ENCODE measurements at regions not wholly inside any gene's neighbourhood (a gene's known extent, or its start where the extent isn't known, plus 50 kb on each side); places are given as distances from the start of the nearest gene placed in this dataset.

DNA sequence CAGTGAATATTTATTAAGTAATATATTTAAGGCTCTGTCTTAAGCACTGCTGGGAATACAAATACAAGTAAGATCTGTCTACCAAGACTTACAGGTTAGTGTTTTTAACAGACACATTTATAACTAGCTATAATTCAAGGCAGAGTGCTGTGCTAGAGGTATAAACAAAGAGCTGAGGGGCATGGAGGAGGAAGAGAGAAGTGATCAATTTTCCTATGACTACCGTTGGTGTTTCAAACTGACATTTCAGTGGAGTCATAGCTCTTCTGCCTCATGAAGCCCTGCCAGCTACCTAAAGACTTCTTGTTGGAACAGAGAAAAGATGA, 79.9 kb downstream of the CYB561 start:
- H3K27me3 ChIP-seq (ENCODE audit: control insufficient read depth in 2 of 2, insufficient read depth in 2 of 2, low read length in 2 of 2): peaks cover 0 to 5% of the 10 kb centered on the region in 2 experiments; a peak in 1 of 5 replicates
- H3K9me1 ChIP-seq (ENCODE audit: control insufficient read depth, insufficient read depth, low read length): no peaks in the 10 kb centered on the region
- TF ChIP-seq RCOR1 (IDR thresholded peaks at IDR 0.05; ENCODE audit: borderline replicate concordance in 1 of 2, low read depth in 2 of 2, low read length in 2 of 2) (no peak), GTF2F1 (IDR thresholded peaks at IDR 0.05; ENCODE audit: low read depth, low read length) (no peak), ZNF395 (CRISPR knock-in tag; IDR thresholded peaks at IDR 0.05) (no peak), KLF6 (CRISPR knock-in tag; IDR thresholded peaks at IDR 0.05; ENCODE audit: borderline replicate concordance) (no peak), FOXJ2 (tag; IDR thresholded peaks at IDR 0.05) (no peak), TSC22D4 (tag; IDR thresholded peaks at IDR 0.05) (no peak), E2F1 (CRISPR knock-in tag; IDR thresholded peaks at IDR 0.05) (no peak), ARNT (IDR thresholded peaks at IDR 0.05) (no peak), ZNF134 (CRISPR knock-in tag; conservative IDR thresholded peaks at IDR 0.05) (no peak), FOS (IDR thresholded peaks at IDR 0.05; ENCODE audit: extremely low read depth, insufficient read length) (no peak), FOXA3 (CRISPR knock-in tag; conservative IDR thresholded peaks at IDR 0.05 in 1 of 2, IDR thresholded peaks at IDR 0.05 in 1 of 2) (no peak), NFRKB (IDR thresholded peaks at IDR 0.05; ENCODE audit: low read depth) (no peak), TOE1 (IDR thresholded peaks at IDR 0.05; ENCODE audit: borderline replicate concordance) (no peak), TOE1 (CRISPR knock-in tag; IDR thresholded peaks at IDR 0.05; ENCODE audit: borderline replicate concordance, low read depth) (no peak), BRF1 (IDR thresholded peaks at IDR 0.05; ENCODE audit: borderline replicate concordance, extremely low read depth, insufficient read length) (no peak), GTF2A2 (tag; IDR thresholded peaks at IDR 0.05) (no peak)
- TF ChIP-seq, protein P1, sequence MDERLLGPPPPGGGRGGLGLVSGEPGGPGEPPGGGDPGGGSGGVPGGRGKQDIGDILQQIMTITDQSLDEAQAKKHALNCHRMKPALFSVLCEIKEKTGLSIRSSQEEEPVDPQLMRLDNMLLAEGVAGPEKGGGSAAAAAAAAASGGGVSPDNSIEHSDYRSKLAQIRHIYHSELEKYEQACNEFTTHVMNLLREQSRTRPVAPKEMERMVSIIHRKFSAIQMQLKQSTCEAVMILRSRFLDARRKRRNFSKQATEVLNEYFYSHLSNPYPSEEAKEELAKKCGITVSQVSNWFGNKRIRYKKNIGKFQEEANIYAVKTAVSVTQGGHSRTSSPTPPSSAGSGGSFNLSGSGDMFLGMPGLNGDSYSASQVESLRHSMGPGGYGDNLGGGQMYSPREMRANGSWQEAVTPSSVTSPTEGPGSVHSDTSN (CRISPR knock-in tag; IDR thresholded peaks at IDR 0.05; ENCODE audit: low read depth): no peak
- TF ChIP-seq, protein P1 (tag; conservative IDR thresholded peaks at IDR 0.05; ENCODE audit: low read depth): no peak
- TF ChIP-seq, protein P2, sequence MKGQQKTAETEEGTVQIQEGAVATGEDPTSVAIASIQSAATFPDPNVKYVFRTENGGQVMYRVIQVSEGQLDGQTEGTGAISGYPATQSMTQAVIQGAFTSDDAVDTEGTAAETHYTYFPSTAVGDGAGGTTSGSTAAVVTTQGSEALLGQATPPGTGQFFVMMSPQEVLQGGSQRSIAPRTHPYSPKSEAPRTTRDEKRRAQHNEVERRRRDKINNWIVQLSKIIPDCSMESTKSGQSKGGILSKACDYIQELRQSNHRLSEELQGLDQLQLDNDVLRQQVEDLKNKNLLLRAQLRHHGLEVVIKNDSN (CRISPR knock-in tag; IDR thresholded peaks at IDR 0.05): no peak
- ChIA-PET CTCF (ENCODE audit: low intra/inter-chr PET ratio) (no interaction called here), POLR2A (interaction anchor here (0.5 to 1.4 kb wide), 5 partner anchors 9 to 455 kb away, joined by 3 to 6 read pairs (median 3); no protein-coding TSS in a partner anchor)
- H3K36me3 ChIP-seq (ENCODE audit: control insufficient read depth, insufficient read depth, low read length): no peaks in the 10 kb centered on the region
- intact Hi-C loops (cut with micrococcal nuclease): no loop called here
- DNase-seq (ENCODE audit: extremely low read depth in 1 of 4, low spot score in 3 of 4) (no peak), FAIRE-seq (no peak), ATAC-seq (no peak)
- no peak overlapping the region for H3K9ac ChIP-seq (ENCODE audit: insufficient read depth in 1 of 2, low read depth in 2 of 2, low read length in 2 of 2)
- WGBS (ENCODE audit: insufficient coverage, low coverage, missing lambda C conversion rate): 0% methylated on average over 1 of the region's 1 CpG
- no peaks in the 10 kb centered on the region for H4K20me1 ChIP-seq (replicated peaks; ENCODE audit: control insufficient read depth, insufficient read depth, low read length)
- in situ Hi-C loops (cut with MboI): no loop called here
- no peak overlapping the region for H3K4me2 ChIP-seq (ENCODE audit: insufficient read depth, low read length)
- no peaks in the 10 kb centered on the region for H3K4me1 ChIP-seq (replicated peaks in 1 of 2; ENCODE audit: control insufficient read depth in 2 of 2, insufficient read depth in 2 of 2, low read length in 2 of 2)
- H3K27ac ChIP-seq (ENCODE audit: extremely low read depth, low read depth, low read length): no peak overlapping the region
- BruUV-seq (replicated peaks): no TSS peak
- H3K9me3 ChIP-seq (replicated peaks; ENCODE audit: control insufficient read depth, insufficient read depth, low read depth, low read length): no peaks in the 10 kb centered on the region
- H2AFZ ChIP-seq (ENCODE audit: low read depth, low read length): no peak overlapping the region
- no peak overlapping the region for H3K4me3 ChIP-seq
- no peaks in the 10 kb centered on the region for H3K79me2 ChIP-seq (ENCODE audit: control insufficient read depth, insufficient read depth, low read length)
